GM13977 (cell line): ENCODE measurements at regions not wholly inside any gene's neighbourhood (a gene's known extent, or its start where the extent isn't known, plus 50 kb on each side); places are given as distances from the start of the nearest gene placed in this dataset.

Source experiments
- DNase-seq: peaks from one replicate; pipeline ENCODE4 v3.0.0; 2012; ENCODE audit warnings: low spot score
- in situ Hi-C: fragments of 300-500 bp; cut with MboI; formaldehyde crosslinking; loops from one replicate; pipeline ENCODE4 v1.12.0; 2022; ENCODE audit warnings: low sequenced_read_pairs, low pct_unique_long_range_greater_than_20kb, mixed read lengths, inconsistent platforms; ENCODE audit not compliant: unreplicated experiment
- TF ChIP-seq, protein P1 (sequence below): IDR thresholded peaks from 2 replicates; pipeline ENCODE4 v1.5.1; 2012; ENCODE audit warnings: mild to moderate bottlenecking, control low read depth; ENCODE audit not compliant: insufficient read depth; ENCODE audit errors: extremely low read depth, missing control alignments

DNA sequence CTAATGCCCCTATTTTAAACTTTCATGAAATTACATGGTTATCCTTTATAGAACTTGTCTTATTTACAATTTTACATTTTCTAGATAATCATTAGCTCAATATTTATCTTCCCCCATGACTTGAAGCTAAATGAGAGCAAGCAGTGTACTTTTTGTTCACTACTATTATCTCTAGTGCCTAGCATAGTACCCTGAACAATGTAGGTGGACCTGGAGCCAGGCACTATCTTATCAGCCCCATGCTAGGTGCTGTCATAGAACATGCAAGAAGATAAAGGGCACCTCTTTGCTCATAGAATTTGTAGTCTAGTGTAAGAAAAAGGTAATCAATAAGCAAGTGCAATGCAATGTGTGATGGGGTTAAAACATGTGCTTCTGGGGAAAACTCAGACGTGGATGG, 399.9 kb downstream of the ELAVL2 start:
- TF ChIP-seq, protein P1, sequence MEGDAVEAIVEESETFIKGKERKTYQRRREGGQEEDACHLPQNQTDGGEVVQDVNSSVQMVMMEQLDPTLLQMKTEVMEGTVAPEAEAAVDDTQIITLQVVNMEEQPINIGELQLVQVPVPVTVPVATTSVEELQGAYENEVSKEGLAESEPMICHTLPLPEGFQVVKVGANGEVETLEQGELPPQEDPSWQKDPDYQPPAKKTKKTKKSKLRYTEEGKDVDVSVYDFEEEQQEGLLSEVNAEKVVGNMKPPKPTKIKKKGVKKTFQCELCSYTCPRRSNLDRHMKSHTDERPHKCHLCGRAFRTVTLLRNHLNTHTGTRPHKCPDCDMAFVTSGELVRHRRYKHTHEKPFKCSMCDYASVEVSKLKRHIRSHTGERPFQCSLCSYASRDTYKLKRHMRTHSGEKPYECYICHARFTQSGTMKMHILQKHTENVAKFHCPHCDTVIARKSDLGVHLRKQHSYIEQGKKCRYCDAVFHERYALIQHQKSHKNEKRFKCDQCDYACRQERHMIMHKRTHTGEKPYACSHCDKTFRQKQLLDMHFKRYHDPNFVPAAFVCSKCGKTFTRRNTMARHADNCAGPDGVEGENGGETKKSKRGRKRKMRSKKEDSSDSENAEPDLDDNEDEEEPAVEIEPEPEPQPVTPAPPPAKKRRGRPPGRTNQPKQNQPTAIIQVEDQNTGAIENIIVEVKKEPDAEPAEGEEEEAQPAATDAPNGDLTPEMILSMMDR: no peak
- in situ Hi-C loops: no loop called here
- no peak for DNase-seq

DNA sequence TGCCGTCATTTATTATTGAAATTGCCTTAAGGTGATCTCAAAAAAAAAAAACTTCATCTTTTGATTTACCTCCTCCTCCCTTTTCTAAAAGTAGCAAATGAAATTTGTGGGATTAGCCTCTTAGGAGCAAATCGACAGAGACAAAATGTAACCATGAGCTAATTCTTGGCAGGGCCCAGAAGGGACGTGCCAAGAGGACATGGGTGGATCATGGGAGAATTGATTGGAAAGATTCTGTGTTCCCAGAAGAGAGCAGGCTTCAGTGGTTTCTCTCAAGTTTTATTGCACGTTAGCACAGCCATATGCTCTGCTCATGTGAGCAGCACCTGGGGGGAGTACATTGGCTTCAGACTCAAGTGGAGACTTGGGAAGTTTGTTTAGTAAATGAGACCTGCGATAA, 394.6 kb downstream of the ELAVL2 start:
- TF ChIP-seq, protein P1: no peak
- DNase-seq: no peak
- in situ Hi-C loops: no loop called here

DNA sequence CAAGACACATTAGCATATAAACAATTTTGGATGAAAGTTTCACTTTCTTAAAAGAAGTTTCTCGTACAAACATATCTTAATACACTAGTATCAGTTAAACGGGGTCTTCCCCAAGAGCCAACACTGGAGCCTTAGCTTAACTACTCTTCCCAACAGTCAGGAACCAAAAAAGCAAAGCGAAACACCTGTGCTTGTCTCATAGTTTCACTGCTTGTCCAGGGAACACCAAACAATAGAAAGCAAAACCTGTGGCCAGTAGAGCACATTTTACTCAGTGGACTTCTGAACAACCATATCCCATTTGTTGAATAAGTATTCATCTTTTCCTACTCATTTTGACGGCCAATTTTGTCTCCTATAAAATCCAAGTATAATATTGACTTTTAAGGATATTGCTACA, 391.4 kb downstream of the ELAVL2 start:
- DNase-seq: no peak
- in situ Hi-C loops: no loop called here
- TF ChIP-seq, protein P1: no peak

DNA sequence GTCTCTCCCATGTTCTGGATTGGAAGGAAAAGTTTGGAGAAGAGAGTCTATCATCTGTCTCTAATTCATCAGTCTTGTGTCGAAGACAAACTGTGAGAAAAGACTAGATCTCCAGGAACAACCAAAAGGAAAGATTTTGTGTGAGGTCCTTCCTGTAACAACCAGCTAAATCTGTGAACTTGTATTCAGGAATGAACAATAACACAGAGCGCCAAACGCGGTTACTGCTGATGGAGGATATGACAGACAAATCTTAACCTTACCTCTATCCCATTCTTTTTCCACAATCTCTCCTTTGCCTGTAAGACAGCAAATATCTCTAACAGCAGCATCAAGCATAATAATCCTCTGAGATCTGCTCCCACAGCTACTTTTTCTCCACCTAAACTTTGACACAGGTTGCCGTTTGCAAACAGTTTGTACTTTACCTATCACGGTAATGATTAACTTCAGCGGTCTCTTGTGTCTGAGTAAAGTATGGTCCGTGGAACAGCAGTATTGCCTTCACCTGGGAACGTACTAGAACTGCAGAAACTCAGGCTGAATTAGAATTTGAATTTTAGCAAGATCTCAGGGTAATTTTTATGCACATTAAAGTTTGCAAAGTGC, 387.6 kb downstream of the ELAVL2 start:
- TF ChIP-seq, protein P1: no peak
- in situ Hi-C loops: no loop called here
- DNase-seq: no peak

DNA sequence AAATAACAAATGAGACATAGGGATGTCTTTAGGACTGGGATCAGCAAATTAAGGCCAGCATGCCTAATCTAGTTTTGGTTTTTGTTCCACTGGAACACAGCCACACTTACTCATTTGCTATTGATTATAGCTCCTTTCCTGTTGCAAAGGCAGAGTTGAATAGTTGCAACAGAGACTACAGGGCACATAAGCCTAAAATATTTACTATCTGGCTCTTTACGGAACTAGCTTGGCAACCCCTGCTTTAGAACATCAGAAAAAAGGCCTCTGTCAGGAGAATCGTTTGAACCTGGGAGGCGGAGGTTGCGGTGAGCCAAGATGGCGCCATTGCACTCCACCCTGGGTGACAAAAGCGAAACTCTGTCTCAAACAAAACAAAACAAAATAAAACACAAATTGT, 384.8 kb downstream of the ELAVL2 start:
- DNase-seq: no peak
- TF ChIP-seq, protein P1: no peak
- in situ Hi-C loops: no loop called here

DNA sequence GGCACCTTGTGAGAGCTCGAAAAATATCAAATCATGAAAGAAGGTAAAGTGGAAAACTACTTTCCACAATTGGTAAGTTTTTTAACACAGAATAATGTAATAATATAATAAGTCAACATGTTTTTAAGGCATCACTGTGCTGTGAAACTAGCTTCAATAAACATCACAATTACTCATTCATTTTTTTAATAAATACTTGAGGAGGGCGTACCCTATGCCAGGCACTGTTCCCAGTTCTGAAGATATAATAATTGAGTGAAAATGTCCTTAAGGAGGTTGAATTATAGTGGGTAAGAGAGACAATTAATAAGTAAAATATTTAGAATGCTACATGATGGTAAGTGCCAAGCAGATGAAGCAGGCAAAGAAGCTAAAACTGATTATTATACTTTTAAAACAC, 381.4 kb downstream of the ELAVL2 start:
- no peak for DNase-seq
- TF ChIP-seq, protein P1: no peak
- in situ Hi-C loops: no loop called here

DNA sequence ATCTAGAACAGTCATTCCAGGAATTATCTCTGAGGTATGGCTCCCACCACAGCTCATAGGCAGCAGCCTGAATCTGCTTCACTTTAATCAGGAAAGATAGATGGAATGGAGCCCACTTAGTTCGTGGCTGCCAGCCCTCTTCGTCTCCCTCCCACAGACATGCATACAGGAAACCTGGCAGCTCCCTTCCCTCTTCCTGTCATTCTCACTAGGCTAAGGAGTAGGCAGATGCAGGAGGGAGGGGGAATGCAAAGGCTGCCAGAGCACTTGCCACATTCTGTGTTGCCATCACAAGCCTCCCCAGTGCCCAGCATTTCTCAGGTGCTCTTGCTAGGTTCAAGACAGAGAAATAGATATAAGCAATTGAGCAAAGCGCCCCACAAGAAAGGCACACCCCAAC, 378.9 kb downstream of the ELAVL2 start:
- in situ Hi-C loops: no loop called here
- no peak for DNase-seq
- TF ChIP-seq, protein P1: no peak
